Stomach (tissue), 4 donors: ENCODE measurements at regions not wholly inside any gene's neighbourhood (a gene's known extent, or its start where the extent isn't known, plus 50 kb on each side); places are given as distances from the start of the nearest gene placed in this dataset.

ENCODE experiments used
- CTCF ChIP-seq, 7 experiments: fragments of 450-650 bp in 4 of 7; fragments of 200-600 bp in 3 of 7; sonication (generic) in 3 of 7; IDR thresholded peaks; one replicate each; pipeline ENCODE4 v1.5.1; 2016 to 2019; ENCODE audit warnings: antibody characterized with exemption in 7 of 7, control low read depth in 2 of 7, mild to moderate bottlenecking in 1 of 7
- EP300 ChIP-seq: sonication (generic); formaldehyde crosslinking; IDR thresholded peaks from one replicate; pipeline ENCODE4 v1.6.1; 2017; ENCODE audit warnings: antibody characterized with exemption
- POLR2A ChIP-seq, 4 donors: fragments of 450-650 bp; IDR thresholded peaks; one replicate each; pipeline ENCODE4 v1.6.1; 2016; ENCODE audit warnings: antibody characterized with exemption in 4 of 4, control low read depth in 2 of 4, mild to moderate bottlenecking in 1 of 4, moderate library complexity in 1 of 4
- POLR2AphosphoS5 ChIP-seq, 3 donors: sonication (generic); formaldehyde crosslinking; IDR thresholded peaks; one replicate each; pipeline ENCODE4 v1.6.1; 2016; ENCODE audit warnings: antibody characterized with exemption in 3 of 3

GRCh38 chr12:89029961-89030360 is 322.3 kb downstream of the DUSP6 start:
- TF ChIP-seq CTCF (IDR thresholded peaks at IDR 0.05) (no peak), POLR2A (IDR thresholded peaks at IDR 0.05) (no peak), EP300 (no peak), POLR2AphosphoS5 (IDR thresholded peaks at IDR 0.05) (no peak)
